GM19351 (cell line): ENCODE measurements at regions not wholly inside any gene's neighbourhood (a gene's known extent, or its start where the extent isn't known, plus 50 kb on each side); places are given as distances from the start of the nearest gene placed in this dataset.
"Not testable (repeated sequence)": the region's sequence is repeated elsewhere in the genome, so short reads cannot be mapped to it uniquely, and the experiment has no call there.

Source experiments
- ATAC-seq: cut with Tn5 transposase; IDR thresholded peaks from one replicate; pipeline ENCODE4 v1.9.1; 2021; ENCODE audit warnings: mild to moderate bottlenecking, moderate library complexity; ENCODE audit not compliant: unreplicated experiment

DNA sequence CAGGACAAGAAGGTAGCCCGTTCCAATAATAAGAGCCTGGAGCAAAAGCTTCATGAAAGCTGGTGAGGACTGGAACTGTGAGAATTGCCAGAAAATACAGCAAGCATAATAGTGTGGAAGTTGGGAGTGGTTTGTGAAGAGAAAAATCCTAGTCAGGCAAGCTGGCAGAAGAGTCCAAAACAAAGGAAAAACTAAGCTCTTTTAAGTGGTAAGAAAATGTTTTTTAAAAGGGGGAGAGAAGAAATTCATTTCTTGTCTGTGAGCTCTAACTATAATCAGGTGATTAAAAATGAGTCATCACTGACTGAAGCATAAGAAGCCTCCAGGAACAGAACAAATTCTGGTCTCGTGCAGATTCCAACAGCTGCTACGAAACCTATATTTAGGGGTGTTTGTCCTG lies 102.6 kb downstream of the CAAP1 start:
- no peak for ATAC-seq

DNA sequence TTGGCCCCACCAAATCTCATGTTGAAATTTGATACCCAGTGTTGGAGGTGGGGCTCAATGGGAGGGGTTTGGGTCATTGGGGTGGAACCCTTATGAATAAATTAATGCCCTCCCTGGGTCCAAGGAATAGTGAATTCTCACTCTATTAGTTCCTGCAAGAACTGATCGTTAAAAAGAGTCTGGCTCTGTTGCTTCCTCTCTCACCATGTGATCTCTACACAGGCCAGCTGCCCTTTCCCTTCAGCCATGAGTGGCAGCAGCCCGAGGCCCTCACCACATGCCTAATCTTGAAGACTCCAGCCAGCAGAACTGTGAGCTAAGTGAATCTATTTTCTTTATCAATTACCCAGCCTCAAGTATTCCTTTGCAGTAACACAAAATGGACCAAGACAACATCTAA lies 106.0 kb downstream of the CAAP1 start:
- ATAC-seq: no peak

DNA sequence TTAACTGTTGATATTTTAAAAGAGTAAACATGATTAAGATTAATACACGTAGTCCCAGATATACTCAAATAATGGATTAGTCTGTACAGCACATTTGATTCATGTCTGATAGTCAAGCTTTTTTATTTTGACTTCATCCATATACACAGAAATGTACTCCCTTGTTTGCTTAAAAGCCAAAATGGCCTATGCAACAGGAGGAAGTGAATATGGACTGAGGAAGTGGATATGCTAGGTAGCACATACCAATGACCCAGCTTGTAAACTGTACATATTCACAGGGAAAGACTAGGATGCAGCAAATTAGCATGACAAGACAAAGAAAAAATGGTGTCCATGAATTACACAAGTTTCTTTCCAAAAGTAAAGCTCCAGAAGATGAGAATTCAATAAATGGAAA lies 109.7 kb downstream of the CAAP1 start:
- ATAC-seq: no peak

DNA sequence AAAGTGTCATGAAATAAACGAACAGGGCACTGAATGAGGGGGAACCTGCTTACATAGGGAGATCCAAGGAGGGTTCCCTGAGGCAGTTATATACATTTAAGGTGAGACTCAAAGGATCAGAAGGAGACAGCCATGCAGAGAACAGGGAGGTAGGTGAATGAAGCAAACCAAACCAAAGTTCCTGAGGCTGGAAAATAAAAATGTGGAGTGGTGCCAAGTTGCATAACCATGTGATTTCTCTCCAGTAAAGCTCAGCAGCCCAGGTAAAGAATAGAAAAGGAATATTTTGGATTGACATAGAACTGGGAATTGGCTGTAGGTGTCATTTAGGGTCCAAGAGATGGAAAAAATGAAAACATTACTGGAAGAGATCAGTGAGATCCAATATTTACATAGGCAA lies 110.7 kb downstream of the CAAP1 start:
- no peak for ATAC-seq

DNA sequence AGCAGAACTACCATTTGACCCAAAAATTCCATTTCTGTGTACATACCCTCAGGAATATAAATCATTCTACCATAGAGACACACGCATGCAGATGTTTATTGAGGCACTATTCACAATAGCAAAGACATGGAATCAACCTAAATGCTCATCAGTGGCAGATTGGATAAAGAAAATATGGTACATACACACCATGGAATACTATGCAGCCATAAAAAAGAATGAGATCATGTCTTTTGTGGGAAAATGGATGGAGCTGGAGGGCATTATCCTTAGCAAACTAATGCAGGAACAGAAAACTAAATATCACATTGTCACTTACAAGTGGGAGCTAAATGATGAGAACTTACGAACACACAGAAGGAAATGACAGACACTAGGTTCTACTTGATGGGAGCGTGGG lies 112.3 kb downstream of the CAAP1 start:
- ATAC-seq: not testable (repeated sequence)

DNA sequence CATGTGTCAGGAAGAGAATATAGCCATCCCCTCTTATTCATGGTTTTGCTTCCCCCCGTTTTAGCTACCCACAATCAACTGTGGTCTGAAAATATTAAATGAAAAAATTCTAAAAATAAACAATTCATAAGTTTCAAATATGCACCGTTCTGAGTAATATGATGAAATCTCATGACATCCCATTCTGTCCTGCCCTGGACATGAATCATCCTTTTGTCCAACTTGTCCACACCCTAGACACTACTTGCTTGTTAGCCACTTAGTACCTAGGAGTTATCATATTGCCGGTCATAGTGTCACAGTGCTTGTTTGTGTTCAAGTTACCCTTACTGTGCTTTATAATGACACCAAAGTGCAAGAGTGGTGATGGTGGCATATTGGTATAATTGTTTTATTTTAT lies 113.5 kb downstream of the CAAP1 start:
- ATAC-seq: no peak

DNA sequence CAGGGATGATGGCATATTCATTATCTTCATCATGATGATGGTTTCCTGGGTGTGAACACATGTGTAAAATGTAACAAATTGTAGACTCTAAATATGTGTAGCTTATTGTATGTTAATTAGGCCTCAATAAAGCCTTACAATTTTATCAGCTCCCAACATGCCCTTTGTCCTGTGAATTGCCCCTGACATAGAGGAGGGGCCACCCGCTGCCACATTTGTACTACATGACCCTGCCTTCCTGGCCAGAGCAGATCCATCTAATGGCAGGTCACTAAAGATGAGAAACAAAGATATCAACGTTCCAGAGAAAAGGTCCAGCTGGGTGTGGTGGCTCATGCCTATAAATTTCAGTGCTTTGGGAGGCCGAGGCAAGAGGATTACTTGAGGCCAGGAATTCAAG lies 117.2 kb downstream of the CAAP1 start:
- ATAC-seq: no peak

DNA sequence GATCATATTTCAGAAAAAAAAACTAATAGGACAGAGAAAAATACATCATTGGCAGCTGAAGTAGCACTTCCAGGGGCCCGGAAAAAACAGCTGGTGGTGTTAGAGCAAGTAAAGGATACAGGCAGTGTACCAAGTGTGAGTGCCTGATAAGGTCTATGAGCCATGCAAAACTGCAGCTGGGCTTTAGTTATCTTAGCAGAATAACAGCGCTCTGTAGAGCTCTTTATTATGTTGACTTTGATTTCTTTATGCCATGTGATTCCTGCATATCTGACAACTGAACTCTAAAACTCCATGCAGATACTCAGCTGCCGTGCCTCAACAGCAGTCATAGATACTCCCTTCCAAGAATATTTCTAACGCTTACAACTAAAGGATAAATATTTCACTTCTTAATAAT lies 119.5 kb downstream of the CAAP1 start:
- ATAC-seq: no peak

DNA sequence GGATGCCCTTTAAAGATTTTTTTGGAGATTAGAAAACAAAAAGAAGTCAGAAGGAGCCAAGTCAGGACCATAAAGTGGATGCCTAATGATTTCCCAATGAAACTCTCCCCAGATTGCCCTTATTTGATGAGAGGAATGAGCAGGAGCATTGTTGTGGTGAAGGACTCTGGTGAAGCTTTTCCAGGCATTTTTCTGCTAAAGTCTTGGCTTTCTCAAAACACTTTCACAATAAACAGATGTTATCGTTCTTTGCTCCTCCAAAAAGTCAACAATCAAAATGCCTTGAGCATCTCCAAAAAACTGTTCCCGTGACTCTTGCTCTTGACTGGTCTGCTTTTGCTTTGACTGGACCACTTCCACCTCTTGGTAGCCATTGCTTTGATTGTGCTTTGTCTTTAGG lies 121.8 kb downstream of the CAAP1 start:
- ATAC-seq: no peak

DNA sequence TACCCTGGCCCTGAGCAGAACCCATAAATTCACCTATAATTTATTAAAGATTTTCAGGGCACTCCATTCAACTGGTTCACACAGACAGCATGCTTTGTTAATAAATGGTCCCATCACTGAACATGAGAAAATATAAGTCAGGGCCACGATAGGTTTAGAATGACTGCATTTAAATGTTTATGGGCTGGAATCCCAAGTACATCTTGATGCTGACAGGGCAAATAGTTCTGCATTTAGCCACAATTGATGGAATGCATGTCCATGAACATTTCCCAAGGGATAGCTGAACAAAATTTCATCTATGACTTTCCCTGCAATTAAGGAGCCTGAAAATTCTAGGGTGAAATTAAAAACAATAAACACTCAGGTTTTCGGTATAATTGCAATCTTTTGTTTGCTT lies 124.5 kb downstream of the CAAP1 start:
- no peak for ATAC-seq

DNA sequence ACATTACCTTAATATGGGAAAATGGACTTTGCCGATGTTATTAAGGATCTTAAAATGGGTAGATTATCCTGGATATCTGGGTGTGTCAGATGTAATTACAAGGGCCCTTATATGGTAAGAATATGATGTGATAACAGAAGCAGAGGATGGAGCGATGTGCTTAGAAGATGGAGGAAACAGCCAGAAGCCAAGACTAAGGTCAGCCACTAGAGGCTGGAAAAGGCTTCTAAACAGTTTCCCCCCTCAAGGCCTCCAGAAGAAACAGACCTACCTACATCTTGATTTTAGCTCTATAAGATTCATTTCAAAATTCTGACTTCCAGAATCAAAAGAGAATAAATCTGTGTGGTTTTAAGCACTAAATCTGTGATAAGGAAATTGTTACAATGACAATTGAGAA lies 131.9 kb downstream of the CAAP1 start:
- ATAC-seq: no peak

DNA sequence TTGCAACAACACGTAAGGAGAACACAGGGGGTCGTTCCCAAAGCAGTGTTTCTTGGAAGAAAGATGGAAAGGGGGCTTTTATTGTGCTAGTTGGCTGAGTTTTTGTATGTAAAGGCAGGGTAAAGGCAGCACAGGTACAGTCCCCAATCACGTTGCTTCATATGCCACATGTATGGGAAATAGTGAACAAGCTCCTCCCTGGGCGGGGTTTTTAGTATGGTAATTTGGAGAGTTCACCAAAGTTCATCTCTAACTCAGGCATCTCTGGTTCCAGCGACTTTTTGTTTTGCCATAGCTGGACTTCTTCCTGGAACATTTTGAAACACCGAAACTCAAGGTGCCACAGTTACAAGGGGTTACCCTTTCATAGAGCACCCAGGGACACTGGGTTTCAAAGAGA lies 133.9 kb downstream of the CAAP1 start:
- ATAC-seq: no peak

DNA sequence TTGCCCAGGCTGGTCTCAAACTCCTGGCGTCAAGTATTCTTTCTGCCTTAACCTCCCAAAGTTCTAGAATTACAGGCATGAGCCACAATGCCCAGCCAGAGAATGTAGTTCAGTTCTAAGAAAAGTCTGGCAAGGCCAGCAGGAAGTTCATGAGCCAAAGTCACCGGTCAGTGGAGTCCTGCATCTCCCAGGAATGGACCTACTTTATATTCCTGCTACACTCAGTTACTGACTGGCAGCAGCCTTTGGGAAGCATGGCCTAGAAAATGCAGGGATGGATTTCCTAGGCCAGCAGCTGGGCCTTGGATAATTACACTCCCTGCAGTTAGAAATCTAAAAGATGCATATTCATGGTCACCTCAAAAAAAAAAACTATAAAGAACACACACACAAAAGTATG lies 135.7 kb downstream of the CAAP1 start:
- ATAC-seq: no peak

DNA sequence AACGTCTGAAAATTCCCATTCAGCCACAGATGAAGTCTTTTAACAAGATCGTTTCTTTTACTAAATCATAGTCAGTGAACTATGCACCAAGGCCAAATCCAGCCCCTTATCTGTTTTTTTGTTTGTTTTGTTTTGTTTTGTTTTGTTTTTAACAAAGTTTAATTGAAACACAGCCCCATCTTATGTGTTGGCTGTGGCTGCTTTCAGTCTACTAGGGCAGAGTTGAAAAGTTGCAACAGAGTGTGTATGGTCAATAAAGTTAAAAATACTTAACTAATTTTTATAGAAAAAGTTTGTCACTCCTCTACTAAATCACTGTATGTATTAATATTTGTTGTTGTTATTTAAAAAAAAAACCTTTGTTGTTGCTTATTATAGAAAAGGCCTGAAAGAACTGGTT lies 137.1 kb downstream of the CAAP1 start:
- no peak for ATAC-seq

DNA sequence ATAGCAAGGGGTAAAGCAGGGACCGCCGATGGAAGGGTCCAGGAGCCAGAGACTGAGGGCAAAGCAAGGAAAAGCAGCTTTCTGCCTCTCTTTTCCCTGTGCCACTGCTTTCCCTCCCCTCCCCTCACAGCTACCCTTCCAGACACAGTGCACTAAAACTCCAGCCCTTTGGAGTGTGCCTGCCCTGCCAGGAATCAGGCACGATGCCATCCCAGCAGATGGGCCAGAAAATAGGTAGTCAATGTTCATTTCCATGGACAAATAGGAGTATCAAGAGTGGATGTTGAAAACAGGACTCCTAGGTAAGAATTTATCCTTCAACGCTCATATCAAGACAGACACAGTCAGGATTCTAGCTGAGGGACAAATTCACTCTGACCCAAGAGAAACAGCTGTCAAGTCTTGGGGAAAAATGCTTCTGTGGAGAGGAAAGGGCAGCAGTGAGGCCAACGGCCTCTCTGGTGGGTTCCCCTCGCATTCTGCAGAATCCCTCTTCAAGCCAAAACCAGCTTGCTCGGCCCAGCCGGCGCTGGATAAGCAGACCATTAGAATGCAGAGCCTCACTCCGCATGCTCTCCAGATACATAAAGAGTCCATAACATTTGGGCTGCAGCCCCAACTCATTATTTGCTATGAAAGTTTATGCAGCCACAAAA lies 138.0 kb downstream of the CAAP1 start:
- ATAC-seq: no peak

DNA sequence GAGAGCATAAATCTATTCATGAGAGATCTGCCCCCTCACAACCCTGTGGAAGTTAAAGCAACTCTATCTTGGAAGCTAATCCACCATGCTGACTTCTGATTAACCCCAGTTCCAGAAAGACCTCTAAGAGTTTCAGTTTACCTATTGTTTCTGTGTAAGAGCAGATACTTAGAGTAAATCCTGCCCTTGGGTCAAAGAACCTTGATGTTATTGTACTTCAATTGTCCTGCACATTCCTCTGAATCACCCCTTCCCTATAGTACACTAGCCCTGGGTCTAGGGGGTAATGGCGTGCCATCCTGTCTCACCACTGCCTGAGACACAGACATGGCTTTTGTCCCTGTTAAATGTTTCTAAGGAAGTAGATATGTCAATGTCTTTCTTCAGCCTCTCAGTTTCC lies 138.6 kb downstream of the CAAP1 start:
- ATAC-seq: no peak

DNA sequence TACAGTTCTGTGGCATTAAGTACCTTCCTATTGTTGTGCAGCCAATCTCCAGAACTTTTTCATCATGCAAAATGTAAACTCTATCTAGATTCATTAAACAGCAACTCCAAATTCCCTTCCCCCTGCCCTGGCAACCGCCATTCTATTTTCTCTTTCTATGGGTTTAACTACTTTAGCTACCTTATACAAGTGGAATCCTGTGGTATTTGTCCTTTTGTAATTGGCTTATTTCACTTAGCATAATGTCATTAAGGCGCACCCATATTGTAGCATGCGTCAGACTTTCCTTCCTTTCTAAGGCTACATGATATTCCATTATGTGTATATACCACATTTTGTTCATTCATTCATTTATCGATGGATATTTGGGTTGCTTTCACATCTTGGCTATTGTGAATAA lies 142.4 kb downstream of the CAAP1 start:
- no peak for ATAC-seq

DNA sequence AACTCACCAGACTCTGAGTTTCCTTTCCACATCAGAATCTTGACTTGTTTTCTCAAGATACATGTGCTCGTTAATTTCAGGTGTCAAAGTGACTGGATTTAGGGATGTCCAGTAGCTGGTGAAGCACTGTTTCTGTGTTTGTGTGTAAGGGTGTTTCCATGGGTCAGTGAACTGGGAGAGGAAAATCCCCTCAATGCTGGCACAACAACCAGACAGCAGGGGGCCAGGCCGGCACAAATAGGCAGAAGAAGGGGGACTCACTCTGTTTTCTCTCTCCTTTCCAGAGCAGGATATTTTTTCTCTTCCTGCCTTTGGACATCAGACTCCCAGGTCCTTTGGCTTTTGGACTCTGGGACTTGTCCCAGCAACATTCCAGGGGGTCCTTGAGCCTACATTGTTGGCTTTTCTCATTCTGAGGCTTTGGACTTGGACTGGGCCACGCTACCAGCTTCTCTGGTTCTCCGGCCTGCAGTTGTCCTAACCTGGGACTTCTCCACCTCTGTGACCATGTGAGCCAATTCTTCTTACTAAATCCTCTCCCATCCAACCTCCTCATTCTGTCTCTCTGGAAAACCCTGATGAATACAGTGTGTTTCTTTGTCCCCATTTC lies 144.0 kb downstream of the CAAP1 start:
- ATAC-seq: no peak

DNA sequence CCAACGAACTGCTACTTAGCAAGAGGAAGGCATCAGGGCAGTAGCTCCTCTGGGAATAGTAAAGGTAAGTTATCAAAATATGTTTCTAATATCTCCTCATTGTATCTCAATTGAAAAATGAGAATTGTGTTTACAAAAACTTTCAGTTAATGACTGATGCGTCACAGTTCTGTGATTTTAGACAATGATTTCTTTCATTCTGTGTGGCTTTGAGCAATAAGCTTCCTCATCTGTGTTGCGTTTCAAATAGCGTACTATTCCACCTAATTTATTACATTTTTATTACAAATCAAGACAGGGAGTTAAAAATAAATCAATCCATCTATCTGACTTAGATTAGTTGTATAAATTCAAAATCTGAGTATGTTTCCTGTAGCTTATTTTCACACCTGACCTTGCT lies 145.0 kb downstream of the CAAP1 start:
- ATAC-seq: no peak

DNA sequence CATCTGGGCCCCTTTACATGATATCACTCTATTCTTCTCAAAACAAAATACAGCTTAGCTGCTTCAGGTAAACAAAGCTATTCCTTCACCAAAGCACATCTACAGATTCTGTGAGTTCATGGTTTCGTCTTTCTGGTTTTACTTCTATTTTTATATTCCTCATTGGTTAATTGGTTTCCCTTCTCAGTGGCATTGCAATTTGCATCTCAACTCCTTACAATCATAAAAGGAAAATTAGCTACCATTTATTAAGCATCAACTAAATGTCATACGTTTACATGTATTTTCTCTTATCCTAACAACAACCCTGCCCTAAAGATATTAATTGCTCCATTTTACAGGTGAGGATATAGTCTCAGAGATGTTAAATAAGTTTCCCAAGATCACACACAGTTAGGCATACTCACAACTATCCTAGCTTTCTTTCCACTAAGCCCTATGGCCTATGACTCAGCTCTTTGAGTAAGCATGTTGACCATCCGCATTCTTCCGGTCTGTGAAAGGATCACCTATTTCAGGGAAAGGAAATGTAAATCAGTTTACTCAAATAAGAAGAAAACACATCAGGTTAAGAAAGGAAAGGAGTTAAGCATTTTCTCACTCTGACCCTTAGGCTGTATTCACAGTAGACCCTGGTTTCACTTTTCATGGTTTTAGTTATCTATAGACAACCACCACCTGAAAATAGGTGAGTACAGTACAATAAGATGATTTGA lies 146.1 kb downstream of the CAAP1 start:
- peak; percentile 84 for ATAC-seq

DNA sequence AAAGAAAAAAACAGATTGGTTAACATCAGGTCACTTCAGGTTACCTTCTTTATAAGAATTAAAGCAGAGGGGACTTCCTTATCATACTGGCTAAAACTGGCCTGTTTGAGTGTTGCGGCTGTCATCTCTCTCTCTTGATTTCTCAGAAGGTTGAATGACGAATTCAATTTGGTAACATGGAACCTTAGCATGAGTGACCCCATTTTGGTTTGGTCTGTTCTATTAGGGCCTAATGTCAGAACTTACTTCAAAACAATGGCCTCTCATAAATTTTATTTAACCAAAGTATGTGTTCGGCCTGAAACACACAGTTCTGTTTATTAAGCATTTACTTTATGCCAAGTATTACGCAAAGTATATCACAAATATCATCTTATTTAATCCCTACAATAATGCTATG lies 147.5 kb downstream of the CAAP1 start:
- no peak for ATAC-seq

DNA sequence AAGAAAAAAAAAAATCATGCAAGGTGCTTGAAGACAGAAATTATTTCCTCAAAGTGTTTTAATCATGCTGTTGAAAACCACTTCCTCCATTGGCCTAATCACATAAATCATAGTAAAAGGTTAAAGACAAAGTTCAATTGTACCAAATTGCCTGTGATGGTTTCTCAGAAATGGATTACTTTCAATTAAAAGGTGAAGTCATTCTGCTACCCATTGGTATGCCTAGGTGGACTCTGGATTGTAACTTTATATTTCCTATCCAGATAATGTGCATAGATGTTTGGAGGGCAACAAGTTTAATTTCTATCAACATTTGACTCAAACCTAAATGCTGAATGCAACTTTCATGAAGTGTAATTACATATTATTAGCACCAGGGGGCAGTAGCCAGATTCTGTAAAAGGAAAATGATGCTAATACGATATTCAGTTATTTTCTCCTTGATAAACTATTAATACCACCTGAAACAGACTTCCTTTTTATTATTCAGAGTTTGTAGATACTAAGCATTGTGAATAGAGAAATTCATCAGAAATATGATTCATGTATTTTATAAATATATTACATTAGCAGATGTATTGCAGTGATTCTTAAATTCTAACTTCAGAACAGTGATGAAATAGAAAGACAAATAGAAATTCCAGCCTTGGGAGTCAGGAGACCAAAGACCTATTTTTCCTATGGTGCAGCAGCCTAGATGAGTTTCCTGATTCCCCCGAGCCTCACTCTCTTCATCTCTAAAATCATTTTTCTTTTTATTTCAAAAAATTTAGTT lies 148.2 kb downstream of the CAAP1 start:
- ATAC-seq: no peak
